GM12873 (cell line): ENCODE measurements at regions not wholly inside any gene's neighbourhood (a gene's known extent, or its start where the extent isn't known, plus 50 kb on each side); places are given as distances from the start of the nearest gene placed in this dataset.

Source experiments
- TF ChIP-seq, protein P1 (sequence below): IDR thresholded peaks from 2 replicates; pipeline ENCODE4 v1.5.1; 2012; ENCODE audit warnings: low read depth, mild to moderate bottlenecking, moderate library complexity, low read length, control low read depth; ENCODE audit not compliant: insufficient read depth; ENCODE audit errors: missing control alignments

DNA sequence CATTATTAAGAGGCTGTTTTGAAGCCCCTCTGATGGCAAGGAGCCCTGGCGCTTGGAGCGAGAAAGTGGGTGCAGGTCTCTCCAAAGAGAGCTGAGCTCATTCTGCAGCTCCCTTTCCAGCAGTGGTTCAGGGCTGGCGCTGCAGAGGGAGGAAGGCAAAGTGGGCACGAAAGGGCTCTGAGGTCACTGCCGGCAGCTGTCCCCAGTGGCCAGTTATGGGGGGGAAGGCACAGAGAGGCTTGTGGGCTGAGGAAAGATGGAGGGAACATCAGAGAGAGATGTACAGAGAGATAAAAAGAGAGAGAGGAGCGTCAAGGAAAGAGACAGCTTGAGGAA lies 75.2 kb upstream of the TBX5 start:
- TF ChIP-seq, protein P1, sequence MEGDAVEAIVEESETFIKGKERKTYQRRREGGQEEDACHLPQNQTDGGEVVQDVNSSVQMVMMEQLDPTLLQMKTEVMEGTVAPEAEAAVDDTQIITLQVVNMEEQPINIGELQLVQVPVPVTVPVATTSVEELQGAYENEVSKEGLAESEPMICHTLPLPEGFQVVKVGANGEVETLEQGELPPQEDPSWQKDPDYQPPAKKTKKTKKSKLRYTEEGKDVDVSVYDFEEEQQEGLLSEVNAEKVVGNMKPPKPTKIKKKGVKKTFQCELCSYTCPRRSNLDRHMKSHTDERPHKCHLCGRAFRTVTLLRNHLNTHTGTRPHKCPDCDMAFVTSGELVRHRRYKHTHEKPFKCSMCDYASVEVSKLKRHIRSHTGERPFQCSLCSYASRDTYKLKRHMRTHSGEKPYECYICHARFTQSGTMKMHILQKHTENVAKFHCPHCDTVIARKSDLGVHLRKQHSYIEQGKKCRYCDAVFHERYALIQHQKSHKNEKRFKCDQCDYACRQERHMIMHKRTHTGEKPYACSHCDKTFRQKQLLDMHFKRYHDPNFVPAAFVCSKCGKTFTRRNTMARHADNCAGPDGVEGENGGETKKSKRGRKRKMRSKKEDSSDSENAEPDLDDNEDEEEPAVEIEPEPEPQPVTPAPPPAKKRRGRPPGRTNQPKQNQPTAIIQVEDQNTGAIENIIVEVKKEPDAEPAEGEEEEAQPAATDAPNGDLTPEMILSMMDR = no peak

DNA sequence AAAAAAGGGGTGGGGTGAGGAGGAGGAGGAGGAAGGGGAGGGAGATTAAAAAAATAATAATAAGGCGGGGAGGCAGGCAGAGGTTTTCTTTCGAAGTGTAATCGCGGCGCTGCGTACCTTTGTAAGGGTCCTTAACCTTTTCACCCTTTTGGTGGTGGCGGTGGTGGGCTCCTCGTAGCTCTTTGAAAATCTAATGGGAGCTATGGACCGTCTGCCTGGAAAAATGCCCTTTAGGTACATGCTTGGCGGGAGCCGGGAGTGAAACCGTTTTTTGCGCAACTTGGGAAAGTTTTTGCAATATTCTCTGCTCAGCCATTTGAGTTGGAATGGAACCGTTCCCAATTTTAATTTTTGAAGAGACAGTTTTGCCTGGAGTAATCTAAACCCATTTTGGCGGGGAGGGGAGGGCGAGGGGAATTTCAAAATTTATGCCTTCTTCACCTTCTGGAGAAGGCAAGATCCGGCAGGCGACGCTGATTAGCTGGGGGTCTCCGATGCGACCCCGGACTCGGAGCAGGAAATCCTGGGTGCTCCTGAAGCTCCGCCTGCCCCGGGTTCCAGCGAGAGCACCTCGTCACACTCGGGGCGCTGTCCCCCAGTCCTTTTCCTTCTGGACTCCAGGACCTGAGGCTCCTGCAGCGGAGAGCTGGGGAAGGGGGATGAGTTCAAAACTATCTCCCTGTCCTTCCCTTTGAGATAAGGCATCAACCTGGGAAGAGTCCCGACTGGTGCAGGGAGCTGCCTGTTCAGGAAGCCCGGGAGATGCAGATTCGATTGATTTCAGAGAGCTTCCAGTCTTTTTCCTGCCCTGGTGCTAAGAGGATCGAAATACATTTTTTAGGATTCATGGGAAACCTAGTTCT lies 74.6 kb upstream of the TBX5 start:
- TF ChIP-seq, protein P1 = no peak

DNA sequence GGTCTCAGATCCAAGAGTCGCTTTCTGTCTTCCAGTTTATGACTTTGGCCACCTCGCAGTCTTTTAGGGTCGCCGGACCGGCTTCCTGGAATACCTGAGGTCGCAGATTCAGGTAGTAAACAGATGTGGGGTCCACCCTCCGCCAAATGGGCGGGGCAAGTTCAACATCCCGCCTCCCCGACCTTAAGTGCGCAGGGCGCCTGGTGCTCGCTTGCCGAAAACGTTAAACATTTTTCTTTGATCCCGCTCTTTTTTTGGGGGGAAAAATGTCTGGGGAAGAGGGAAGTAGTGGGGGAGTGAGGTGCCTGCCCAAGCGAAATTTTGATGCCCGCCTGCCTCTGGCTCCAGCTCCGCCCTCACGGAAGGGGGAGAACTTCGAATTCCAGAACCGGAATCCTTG lies 73.9 kb upstream of the TBX5 start:
- TF ChIP-seq, protein P1 = no peak

DNA sequence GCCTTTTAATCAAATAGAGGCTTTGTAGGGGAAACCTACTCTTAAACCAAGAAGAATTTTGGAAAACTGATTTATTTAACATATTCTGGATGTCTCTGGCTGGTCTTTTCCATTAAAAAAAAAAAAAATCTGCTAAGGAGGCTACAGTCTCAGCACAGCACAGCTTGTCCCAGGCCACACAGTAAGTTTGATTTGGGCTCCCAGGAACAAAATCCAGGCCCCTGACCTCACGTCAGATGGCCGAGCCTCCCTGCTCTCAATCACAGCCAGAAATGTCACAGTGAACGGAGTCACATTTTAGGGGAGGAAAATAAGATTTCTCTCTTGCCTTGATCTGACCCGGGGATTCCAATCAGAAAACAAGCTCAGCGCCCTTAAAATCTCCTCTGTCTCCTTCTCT lies 72.9 kb upstream of the TBX5 start:
- TF ChIP-seq, protein P1 = no peak

DNA sequence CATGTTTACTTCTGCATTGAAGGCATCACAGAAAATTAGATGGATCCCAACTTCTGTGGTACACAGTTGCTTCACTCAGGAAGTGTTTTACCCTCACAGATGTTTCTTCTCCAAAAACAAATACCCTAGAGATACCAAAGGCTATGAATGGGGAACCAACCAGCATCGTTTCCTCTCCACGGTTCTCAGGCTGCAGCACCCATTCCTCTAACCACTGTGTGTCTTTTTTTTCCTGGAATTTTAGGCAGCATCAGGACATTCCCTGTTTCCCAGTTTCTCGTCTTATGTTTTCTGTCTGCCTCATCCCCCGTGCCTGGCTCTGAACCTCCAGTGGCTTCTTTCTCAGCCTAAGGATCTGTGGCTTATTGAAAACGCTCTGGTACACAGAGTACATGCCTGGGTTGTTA lies 72.0 kb upstream of the TBX5 start:
- TF ChIP-seq, protein P1 = no peak

DNA sequence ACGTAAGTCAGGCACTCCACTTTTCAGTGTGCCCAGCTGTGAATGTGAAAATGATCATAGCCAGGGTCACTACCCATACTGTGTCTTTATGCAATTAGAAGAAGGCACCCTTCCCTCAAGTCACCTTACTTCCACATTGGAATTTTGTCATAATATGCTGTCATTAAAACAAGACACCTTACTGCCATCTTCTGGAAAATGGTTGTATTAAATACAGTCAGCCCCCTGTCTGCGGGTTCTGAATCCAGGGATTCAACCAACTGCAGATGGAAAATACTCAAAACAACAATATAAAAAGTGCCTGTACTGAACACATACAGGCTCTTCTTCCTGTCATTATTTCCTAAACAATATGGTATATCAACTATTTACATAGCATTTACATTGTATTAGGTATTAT lies 70.2 kb upstream of the TBX5 start:
- TF ChIP-seq, protein P1 = peak; percentile 5

DNA sequence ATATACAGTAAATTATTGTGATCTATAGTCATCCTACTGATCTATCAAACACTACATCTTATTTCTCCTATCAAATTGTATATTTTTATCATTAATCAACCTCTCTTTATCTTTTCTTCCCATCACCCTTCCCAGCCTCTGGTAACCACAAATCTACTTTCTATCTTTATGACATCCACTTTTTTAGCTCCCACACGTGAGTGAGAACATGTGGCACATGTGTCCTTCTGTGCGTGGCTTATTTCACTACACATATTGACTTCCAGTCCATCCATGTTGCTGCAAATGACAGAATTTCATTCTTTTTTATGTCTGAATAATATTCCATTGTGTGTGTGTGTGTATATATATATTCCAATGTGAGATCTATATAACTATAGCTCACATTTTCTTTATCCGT lies 67.8 kb upstream of the TBX5 start:
- TF ChIP-seq, protein P1 = no peak
